CD4-positive, CD25-positive, alpha-beta regulatory T cell (primary cell): ENCODE measurements at regions not wholly inside any gene's neighbourhood (a gene's known extent, or its start where the extent isn't known, plus 50 kb on each side); places are given as distances from the start of the nearest gene placed in this dataset.
"Not testable (repeated sequence)": the region's sequence is repeated elsewhere in the genome, so short reads cannot be mapped to it uniquely, and the experiment has no call there.

Experiments used
- ATAC-seq, 2 donors: fragments of 150-1000 bp; cut with Tn5 transposase; one replicate each; pipeline ENCODE4 v1.10.0; 2021; ENCODE audit warnings: low read depth in 2 of 2, moderate number of reproducible peaks in 2 of 2, moderate library complexity in 1 of 2
- DNase-seq, 3 donors: peaks; one replicate each; pipeline versions ENCODE4 v3.0.0 to v3.0.0-alpha.2; 2012 to 2022; ENCODE audit warnings: mixed read lengths in 1 of 3
- H3K27ac ChIP-seq: one replicate; pipeline ENCODE4 v1.7.0; 2013; ENCODE audit warnings: mild to moderate bottlenecking, low read length; ENCODE audit not compliant: insufficient read depth, poor library complexity, severe bottlenecking
- H3K27me3 ChIP-seq: one replicate; pipeline ENCODE4 v1.7.0; 2013; ENCODE audit warnings: low read length; ENCODE audit not compliant: control insufficient read depth, insufficient read depth
- H3K36me3 ChIP-seq: one replicate; pipeline ENCODE4 v1.7.0; 2013; ENCODE audit warnings: mild to moderate bottlenecking, low read length, moderate library complexity; ENCODE audit not compliant: control insufficient read depth, insufficient read depth
- H3K4me1 ChIP-seq: 2 replicates; pipeline ENCODE4 v1.7.0; 2013; ENCODE audit warnings: mild to moderate bottlenecking, low read length; ENCODE audit not compliant: insufficient read depth, control insufficient read depth, poor library complexity, severe bottlenecking
- H3K4me3 ChIP-seq: one replicate; pipeline ENCODE4 v1.7.0; 2013; ENCODE audit warnings: low read depth, mild to moderate bottlenecking, low read length, moderate library complexity
- H3K9me3 ChIP-seq, 2 experiments: 1 replicate in 1 of 2; 2 replicates in 1 of 2; pipeline ENCODE4 v1.7.0; 2013; ENCODE audit warnings: low read length in 2 of 2, mild to moderate bottlenecking in 1 of 2, moderate library complexity in 1 of 2; ENCODE audit not compliant: control insufficient read depth in 2 of 2
- H3K27ac Mint-ChIP-seq, 3 donors: one replicate each; pipeline ENCODE4 v1.8.0; 2020 to 2022; ENCODE audit warnings: mild to moderate bottlenecking in 3 of 3, mixed read lengths in 3 of 3, moderate library complexity in 2 of 3
- H3K27me3 Mint-ChIP-seq: one replicate; pipeline ENCODE4 v1.8.0; 2022; ENCODE audit warnings: mild to moderate bottlenecking, mixed read lengths
- H3K36me3 Mint-ChIP-seq: one replicate; pipeline ENCODE4 v1.8.0; 2020; ENCODE audit warnings: mixed read lengths
- H3K4me1 Mint-ChIP-seq, 4 donors: one replicate each; pipeline ENCODE4 v1.8.0; 2020 to 2022; ENCODE audit warnings: mixed read lengths in 4 of 4, mild to moderate bottlenecking in 1 of 4
- H3K4me3 Mint-ChIP-seq, 4 donors: one replicate each; pipeline ENCODE4 v1.8.0; 2020 to 2022; ENCODE audit warnings: mild to moderate bottlenecking in 4 of 4, mixed read lengths in 4 of 4, moderate library complexity in 3 of 4
- H3K9me3 Mint-ChIP-seq, 7 donors: one replicate each; pipeline ENCODE4 v1.8.0; 2020 to 2022; ENCODE audit warnings: mixed read lengths in 7 of 7, mild to moderate bottlenecking in 3 of 7, moderate library complexity in 2 of 7

GRCh38 chr11:123328281-123328867 is 101.7 kb upstream of the GRAMD1B start:
- H3K27ac ChIP-seq: no peak overlapping the region
- DNase-seq (no peak), ATAC-seq (no peak)
- no peaks in the 10 kb centered on the region for H3K36me3 ChIP-seq
- peaks cover 0 to 2% of the 10 kb centered on the region in 2 experiments for H3K9me3 ChIP-seq
- no peak overlapping the region for H3K4me3 ChIP-seq
- no peaks in the 10 kb centered on the region for H3K4me1 ChIP-seq
- Mint-ChIP-seq H3K27me3 (no peaks in the 10 kb centered on the region), H3K27ac (no peak overlapping the region), H3K36me3 (no peaks in the 10 kb centered on the region), H3K9me3 (peaks cover 0 to under 1% (median 0%) of the 10 kb centered on the region in 7 donors), H3K4me1 (no peaks in the 10 kb centered on the region), H3K4me3 (no peak overlapping the region)
- peaks cover 3% of the 10 kb centered on the region for H3K27me3 ChIP-seq

GRCh38 chr11:123325533-123325932 is 104.5 kb upstream of the GRAMD1B start:
- no peak overlapping the region for H3K4me3 Mint-ChIP-seq
- Histone ChIP-seq H3K4me1 (no peaks in the 10 kb centered on the region), H3K36me3 (no peaks in the 10 kb centered on the region), H3K27me3 (peaks cover 6% of the 10 kb centered on the region), H3K9me3 (no peaks in the 10 kb centered on the region), H3K4me3 (no peak overlapping the region), H3K27ac (no peak overlapping the region)
- H3K36me3 Mint-ChIP-seq: no peaks in the 10 kb centered on the region
- ATAC-seq: no peak
- no peak overlapping the region for H3K27ac Mint-ChIP-seq
- no peaks in the 10 kb centered on the region for H3K27me3 Mint-ChIP-seq
- peaks cover 0 to 1% (median 0%) of the 10 kb centered on the region in 7 donors for H3K9me3 Mint-ChIP-seq
- no peak for DNase-seq
- no peaks in the 10 kb centered on the region for H3K4me1 Mint-ChIP-seq

DNA sequence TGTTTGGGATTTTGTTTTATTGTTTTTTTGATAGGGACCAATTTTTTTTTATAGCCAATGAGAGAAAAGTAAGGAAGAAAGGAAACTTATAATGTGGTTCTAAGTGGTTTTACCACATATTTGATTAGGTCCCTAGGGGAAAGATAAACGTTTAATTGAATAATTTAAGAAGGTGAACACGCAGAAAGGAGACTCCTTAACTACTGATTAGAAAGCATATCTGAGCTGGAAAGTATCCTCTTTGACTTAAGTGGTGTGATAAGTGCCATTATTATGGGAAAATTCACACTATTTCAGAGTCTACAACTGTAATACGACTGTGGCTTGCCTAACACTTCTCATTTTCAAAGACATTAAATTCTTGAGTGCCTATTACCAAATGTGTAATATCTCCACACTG is 106.5 kb upstream of the GRAMD1B start:
- peaks cover 6% of the 10 kb centered on the region for H3K27me3 ChIP-seq
- H3K27ac Mint-ChIP-seq: no peak overlapping the region
- H3K36me3 ChIP-seq: no peaks in the 10 kb centered on the region
- H3K9me3 Mint-ChIP-seq: peaks cover 0 to 1% (median 0%) of the 10 kb centered on the region in 7 donors
- no peaks in the 10 kb centered on the region for H3K4me1 ChIP-seq
- no peaks in the 10 kb centered on the region for H3K36me3 Mint-ChIP-seq
- DNase-seq (no peak), ATAC-seq (no peak)
- no peaks in the 10 kb centered on the region for H3K9me3 ChIP-seq
- H3K27me3 Mint-ChIP-seq: peaks cover 6% of the 10 kb centered on the region
- no peak overlapping the region for H3K4me3 ChIP-seq
- H3K4me3 Mint-ChIP-seq: no peak overlapping the region
- no peaks in the 10 kb centered on the region for H3K4me1 Mint-ChIP-seq
- H3K27ac ChIP-seq: no peak overlapping the region

DNA sequence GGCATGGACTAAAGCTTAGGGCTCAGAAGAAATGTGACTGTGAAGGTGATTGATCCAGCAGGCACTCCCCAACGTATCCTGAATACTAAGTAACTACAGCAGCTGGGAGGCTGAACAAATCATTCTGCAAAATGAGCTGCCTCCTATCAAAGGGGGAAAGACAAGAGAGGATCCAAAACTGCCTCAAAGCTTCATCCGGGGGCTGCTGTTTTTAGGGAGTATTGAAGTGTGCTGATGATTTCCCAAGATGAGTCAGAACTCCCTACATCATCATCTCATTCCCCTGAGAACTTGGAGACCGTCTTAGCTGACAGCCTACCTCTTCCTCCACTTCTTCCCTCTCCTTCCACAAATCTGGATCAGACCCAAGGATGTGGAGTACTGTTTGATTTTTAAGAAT is 108.4 kb upstream of the GRAMD1B start:
- H3K4me1 ChIP-seq: no peaks in the 10 kb centered on the region
- H3K27ac Mint-ChIP-seq: no peak overlapping the region
- no peaks in the 10 kb centered on the region for H3K9me3 ChIP-seq
- H3K27me3 ChIP-seq: peaks cover 6% of the 10 kb centered on the region
- no peak overlapping the region for H3K4me3 Mint-ChIP-seq
- H3K36me3 Mint-ChIP-seq: no peaks in the 10 kb centered on the region
- peaks cover 0 to 1% (median 0%) of the 10 kb centered on the region in 7 donors for H3K9me3 Mint-ChIP-seq
- no peak overlapping the region for H3K27ac ChIP-seq
- no peaks in the 10 kb centered on the region for H3K36me3 ChIP-seq
- H3K4me3 ChIP-seq: no peak overlapping the region
- ATAC-seq (no peak), DNase-seq (no peak)
- H3K4me1 Mint-ChIP-seq: no peaks in the 10 kb centered on the region
- H3K27me3 Mint-ChIP-seq: peaks cover 6% of the 10 kb centered on the region

GRCh38 chr11:123318623-123319022 is 111.4 kb upstream of the GRAMD1B start:
- Mint-ChIP-seq H3K36me3 (no peaks in the 10 kb centered on the region), H3K27ac (no peak overlapping the region), H3K4me3 (no peak overlapping the region), H3K4me1 (no peaks in the 10 kb centered on the region), H3K27me3 (peaks cover 12% of the 10 kb centered on the region), H3K9me3 (peaks cover 0 to 4% (median 0%) of the 10 kb centered on the region in 7 donors)
- ATAC-seq (no peak), DNase-seq (no peak)
- no peaks in the 10 kb centered on the region for H3K36me3 ChIP-seq
- H3K4me1 ChIP-seq: no peaks in the 10 kb centered on the region
- H3K27ac ChIP-seq: no peak overlapping the region
- H3K27me3 ChIP-seq: peaks cover 4% of the 10 kb centered on the region
- H3K4me3 ChIP-seq: no peak overlapping the region
- H3K9me3 ChIP-seq: no peaks in the 10 kb centered on the region

DNA sequence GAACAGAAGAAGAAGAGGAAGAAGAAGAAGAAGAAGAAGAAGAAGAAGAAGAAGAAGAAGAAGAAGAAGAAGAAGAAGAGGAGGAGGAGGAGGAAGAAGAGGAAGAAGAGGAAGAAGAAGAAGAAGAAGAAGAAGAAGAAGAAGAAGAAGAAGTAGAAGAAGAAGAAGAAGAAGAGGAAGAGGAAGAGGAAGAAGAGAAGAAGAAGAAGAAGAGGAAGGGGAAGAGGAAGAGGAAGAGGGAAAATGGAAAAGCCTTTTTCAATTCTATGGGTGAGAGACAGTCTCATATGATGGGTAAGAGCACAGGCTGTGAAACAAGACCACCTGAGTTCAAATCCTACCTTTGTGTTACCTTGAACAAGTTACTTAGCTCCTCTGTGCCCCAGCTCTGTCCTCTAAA is 111.9 kb upstream of the GRAMD1B start:
- not testable (repeated sequence) for H3K9me3 Mint-ChIP-seq, H3K4me3 Mint-ChIP-seq, ATAC-seq, H3K27ac Mint-ChIP-seq, H3K36me3 ChIP-seq, H3K27me3 ChIP-seq, H3K36me3 Mint-ChIP-seq, H3K9me3 ChIP-seq, H3K27ac ChIP-seq, H3K4me1 ChIP-seq, H3K4me3 ChIP-seq, DNase-seq, H3K4me1 Mint-ChIP-seq
- peaks cover 15% of the 10 kb centered on the region for H3K27me3 Mint-ChIP-seq

DNA sequence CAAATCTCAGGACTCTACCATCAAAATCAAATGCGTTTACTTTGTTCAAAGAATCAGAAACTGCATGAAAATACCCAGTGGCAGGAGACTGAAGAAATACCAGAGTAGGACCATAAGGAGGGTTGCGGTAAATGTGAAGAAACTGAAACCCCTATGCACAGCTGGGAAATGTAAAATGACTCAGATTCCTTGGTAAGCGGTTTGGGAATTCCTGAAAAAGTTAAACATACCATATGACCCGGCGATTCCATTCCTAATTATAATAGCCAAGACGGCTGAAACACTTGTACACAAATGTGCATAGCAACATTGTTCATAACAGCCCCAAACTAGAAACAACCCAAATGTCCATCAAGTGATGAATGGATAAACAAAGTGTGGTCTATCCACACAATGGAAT is 114.1 kb upstream of the GRAMD1B start:
- H3K36me3 Mint-ChIP-seq: no peaks in the 10 kb centered on the region
- H3K4me3 ChIP-seq: no peak overlapping the region
- no peaks in the 10 kb centered on the region for H3K4me1 ChIP-seq
- no peak overlapping the region for H3K4me3 Mint-ChIP-seq
- no peaks in the 10 kb centered on the region for H3K36me3 ChIP-seq
- ATAC-seq (no peak), DNase-seq (no peak)
- no peak overlapping the region for H3K27ac Mint-ChIP-seq
- H3K4me1 Mint-ChIP-seq: no peaks in the 10 kb centered on the region
- H3K9me3 Mint-ChIP-seq: peaks cover 0 to 4% (median 0%) of the 10 kb centered on the region in 7 donors
- peaks cover 1% of the 10 kb centered on the region for H3K27me3 ChIP-seq
- H3K27me3 Mint-ChIP-seq: peaks cover 17% of the 10 kb centered on the region
- no peak overlapping the region for H3K27ac ChIP-seq
- H3K9me3 ChIP-seq: no peaks in the 10 kb centered on the region

- H3K27ac Mint-ChIP-seq: no peak overlapping the region
- ATAC-seq (no peak), DNase-seq (no peak)
- Histone ChIP-seq H3K36me3 (no peaks in the 10 kb centered on the region), H3K27me3 (peaks cover 1% of the 10 kb centered on the region), H3K4me3 (no peak overlapping the region), H3K4me1 (no peaks in the 10 kb centered on the region), H3K27ac (no peak overlapping the region), H3K9me3 (no peaks in the 10 kb centered on the region)
- no peaks in the 10 kb centered on the region for H3K36me3 Mint-ChIP-seq
- no peak overlapping the region for H3K4me3 Mint-ChIP-seq
- peaks cover 17% of the 10 kb centered on the region for H3K27me3 Mint-ChIP-seq
- H3K4me1 Mint-ChIP-seq: no peaks in the 10 kb centered on the region
- peaks cover 0 to 4% (median 0%) of the 10 kb centered on the region in 7 donors for H3K9me3 Mint-ChIP-seq
Observed at GRCh38 chr11:123314972-123315371, 115.1 kb upstream of the GRAMD1B start.
